ENCODE measurements at regions not wholly inside any gene's neighbourhood (a gene's known extent, or its start where the extent isn't known, plus 50 kb on each side); places are given as distances from the start of the nearest gene placed in this dataset.

DNA sequence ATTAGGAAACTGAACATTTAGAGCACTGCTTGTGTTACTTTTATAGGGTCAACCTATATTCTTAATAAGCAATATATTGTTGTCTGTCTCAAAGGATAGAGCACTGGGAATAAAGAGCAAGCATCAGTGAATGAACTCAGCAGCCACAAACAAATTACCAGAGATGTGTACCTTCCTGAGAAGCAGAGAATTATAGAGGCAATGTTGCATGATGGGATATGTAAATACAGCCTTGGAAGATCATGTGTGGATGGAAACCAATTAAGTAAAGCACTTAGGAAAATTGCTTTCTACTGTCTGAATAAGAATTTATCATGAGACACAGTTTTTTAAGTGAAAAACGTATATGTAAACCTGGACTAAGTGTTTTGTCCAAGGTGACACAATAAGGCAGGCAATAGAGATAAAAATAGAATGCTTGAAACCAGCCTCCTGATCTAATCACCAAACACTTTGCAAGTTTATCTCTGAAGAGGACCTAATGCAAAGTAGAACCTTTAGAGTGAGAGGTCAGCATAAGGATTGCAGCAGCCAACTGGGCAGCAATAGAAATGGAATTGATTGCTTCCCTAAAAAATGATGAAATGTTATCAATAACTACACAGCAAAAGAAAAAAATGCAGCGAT, 848.0 kb downstream of the TUSC7 start:
- DNase-seq (ENCODE audit: extremely low spot score, insufficient read length, low read depth), result no peak
- FAIRE-seq, result no peak

DNA sequence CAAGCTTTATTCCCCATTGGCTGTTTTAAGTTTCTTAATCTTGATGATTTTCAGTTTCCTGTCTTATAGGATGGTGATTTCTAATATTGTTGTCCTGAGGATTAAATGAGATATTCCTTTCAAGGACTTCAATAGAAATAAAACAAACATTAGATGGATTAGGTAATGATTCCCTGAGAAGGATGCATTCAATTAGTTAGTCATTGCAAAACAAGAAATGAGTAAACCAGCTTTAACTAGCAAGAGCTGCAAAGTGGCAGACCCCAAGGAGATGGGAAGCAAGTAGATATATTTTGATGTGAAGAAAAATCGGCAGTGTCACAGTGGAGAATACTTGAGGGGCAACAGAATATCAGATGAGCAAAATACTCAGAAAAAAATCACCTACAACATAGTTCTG, 849.1 kb downstream of the TUSC7 start:
- DNase-seq (ENCODE audit: extremely low spot score, insufficient read length, low read depth) (no peak), FAIRE-seq (no peak)

DNA sequence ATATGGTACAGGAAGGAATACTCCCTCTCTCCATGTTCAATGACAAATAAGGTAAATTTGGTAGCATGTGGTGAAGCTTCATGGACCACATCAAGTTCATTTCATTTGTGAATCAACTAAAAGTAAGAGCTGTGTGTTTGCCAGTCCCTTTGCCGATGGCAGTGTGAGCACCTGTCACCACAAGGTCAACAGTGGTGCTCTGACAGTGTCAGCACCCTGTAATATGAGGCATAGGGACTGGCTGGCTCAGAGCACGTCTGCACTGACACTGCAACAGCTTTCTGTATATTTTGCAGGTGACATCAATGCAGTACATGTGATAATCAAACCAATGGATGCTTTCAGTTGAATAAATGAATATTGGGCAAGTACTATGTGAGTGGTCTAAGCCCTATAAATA, 852.4 kb downstream of the TUSC7 start:
- DNase-seq (ENCODE audit: extremely low spot score, insufficient read length, low read depth), result no peak
- FAIRE-seq, result no peak

DNA sequence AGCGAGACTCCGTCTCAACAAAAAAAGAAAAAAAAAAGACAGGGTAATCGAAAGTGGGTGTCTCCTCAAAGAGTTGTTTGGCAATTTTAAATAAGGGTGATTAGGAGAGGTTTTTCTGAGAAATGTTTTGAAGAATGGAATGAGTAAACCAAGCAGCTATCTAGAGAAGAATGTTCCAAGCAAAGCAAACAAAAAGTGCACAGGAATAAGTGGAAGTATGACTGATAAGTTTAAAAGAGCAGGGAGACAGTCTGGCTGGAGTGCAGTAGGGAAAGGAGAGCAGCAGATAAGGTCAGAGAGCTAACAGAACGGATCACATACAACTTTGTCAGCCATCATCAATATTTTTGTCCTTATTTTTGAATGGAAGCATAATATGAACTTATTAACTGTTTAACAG, 853.5 kb downstream of the TUSC7 start:
- FAIRE-seq, result no peak
- DNase-seq (ENCODE audit: extremely low spot score, insufficient read length, low read depth), result no peak

DNA sequence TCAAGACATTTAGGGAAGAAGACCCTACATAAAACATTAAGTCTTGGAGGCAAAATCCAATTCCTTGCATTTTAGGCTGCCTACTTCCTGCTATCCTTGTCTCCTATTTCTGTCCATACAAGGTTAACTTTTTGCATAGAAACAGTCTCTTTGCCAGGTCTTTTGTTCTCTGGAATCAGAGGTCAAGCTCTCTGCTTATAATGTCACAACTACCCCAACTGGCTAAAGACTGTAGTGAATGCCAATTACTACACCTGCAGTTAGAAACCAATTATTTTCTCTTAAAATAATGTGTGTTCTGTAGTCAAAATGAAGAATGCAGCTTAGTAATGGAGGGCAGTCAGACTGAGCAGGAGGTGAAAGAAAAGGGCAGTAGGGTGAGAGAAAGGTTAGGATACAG, 856.2 kb downstream of the TUSC7 start:
- FAIRE-seq, result no peak

DNA sequence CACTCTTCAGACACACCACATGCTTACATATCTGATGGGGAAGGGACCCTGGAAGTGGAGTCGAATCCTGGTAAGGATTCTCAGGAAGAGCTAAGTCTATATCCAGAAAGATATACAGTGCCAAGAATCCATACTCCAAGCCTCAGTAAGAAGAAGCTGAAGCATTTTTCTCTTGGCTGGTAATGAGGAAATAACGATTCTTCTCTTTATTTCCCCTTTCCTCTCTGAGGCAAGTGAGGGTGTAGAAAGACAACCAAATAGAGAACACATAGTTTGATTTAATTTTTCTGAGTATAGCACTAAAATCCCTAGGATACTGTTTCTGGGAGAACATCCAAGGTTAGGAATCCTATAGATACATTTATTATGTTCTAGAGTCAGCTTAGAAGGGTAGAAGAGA, 857.3 kb downstream of the TUSC7 start:
- no peak for DNase-seq (ENCODE audit: extremely low spot score, insufficient read length, low read depth)
- FAIRE-seq, result no peak

More for the DNA sequence above, 856.2 kb downstream of the TUSC7 start:
- no peak for DNase-seq (ENCODE audit: extremely low spot score, insufficient read length, low read depth)

DNA sequence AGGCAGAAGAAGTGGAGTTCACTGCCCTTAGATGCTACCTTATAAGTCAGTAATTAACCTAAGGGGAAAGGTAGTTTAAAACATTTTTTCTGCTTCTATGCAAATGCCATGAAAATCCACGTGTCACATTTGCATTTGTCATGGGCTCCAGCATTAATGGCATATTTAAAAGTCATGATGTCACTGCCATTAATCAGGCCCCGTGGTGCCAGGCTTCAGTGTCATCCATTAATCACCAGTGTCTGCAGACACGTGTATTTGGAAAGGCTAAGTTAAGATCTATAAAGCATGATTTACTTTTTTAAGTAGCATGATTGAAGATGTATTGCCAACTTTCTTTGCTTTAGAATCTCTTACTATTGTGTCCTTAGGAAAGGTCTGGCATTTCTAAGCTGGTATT, 857.8 kb downstream of the TUSC7 start:
- no peak for DNase-seq (ENCODE audit: extremely low spot score, insufficient read length, low read depth)
- FAIRE-seq, result no peak

DNA sequence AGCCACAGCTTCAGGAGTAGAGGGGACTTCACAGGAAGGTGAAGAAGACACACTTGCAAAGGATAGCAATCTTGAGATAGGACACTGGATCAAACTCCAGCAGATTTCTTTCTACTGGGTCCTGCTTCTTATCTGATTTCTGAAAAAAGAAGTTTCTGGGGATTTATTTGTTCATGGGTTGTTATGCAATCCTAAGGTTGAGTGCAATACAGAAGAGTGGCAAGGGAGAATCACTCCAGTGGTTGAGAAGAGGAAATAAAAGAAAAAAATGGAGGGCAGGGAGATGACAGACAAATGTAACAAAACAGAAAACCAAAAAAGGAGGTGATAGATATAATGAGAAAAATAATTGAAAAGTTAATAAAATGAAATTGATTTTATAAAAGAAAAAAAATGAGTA, 858.3 kb downstream of the TUSC7 start:
- DNase-seq (ENCODE audit: extremely low spot score, insufficient read length, low read depth), result no peak
- no peak for FAIRE-seq

DNA sequence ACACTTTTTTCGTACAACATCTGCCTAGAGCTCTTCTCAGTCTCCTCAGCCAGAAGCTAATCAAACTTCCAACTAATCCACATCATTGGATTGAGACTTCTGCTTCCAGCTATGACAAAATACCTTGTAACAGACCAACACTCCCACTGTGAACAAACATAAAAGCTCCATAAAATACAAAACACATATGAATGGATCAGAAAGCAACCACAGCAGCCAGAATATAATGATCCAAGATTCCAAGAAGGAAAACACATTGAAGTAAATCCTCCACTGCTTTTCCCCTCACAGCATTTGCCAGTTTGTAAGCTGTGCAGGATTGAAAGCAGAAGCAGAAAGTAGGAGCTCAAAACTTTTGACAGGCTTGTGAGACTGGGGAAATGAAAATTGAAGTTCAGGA, 863.2 kb downstream of the TUSC7 start:
- FAIRE-seq, result no peak

DNA sequence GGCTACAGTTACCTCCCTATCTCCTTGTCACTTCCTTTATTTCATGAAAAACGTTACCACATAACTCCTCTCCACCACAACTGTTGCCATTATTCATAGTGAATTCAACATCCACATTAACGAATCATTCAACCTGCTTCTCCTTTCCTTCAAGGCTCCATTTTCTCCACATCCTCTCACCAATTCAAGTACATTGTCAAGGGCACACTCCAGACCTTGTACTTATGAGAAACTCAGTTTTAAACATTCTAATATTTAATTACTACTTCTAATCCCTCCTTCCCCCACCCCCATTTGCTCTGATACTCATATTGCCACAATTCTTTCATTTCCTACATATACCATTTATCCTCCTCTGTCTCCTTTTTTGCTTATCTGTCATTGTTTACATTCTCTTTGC, 871.2 kb downstream of the TUSC7 start:
- FAIRE-seq, result no peak
- DNase-seq (ENCODE audit: extremely low spot score, insufficient read length, low read depth), result no peak

More for the DNA sequence above, 863.2 kb downstream of the TUSC7 start:
- DNase-seq (ENCODE audit: extremely low spot score, insufficient read length, low read depth), result no peak

DNA sequence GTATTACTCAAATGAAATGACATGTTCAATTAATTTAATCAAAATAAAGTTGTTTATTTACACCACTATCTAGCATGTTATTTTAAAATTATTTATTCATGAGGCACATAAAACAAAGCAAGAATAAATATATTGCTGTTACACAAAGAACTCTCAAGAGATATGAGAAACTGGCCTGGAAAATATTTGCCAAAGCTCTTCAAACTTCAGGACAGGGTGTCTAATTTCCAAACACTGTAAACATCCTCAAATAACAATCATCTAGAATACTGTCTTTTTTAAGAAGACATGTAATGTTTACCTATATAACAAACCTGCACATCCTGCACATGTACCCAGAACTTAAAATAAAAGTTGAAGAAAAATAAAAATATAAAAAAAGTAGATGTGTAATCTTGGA, 876.6 kb downstream of the TUSC7 start:
- no peak for FAIRE-seq
- DNase-seq (ENCODE audit: extremely low spot score, insufficient read length, low read depth), result no peak

DNA sequence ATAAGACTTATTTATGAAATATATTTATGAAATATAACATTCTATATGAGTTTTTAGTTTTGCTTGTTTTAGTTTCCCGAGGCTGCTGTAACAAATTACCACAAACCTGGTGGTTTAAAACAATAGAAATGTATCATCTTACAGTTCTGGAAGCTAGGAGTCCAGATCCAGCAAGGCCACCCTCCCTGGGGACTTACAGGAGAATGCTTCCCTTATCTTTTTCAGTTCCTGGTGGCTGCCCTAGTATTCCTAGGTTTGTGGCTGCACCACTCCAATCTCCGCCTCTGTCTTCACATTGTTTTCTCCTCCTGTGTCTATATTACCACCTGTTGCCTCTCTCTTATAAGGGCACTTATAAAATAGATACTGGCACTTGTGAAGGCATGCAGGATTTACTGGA, 877.8 kb downstream of the TUSC7 start:
- FAIRE-seq, result no peak
- no peak for DNase-seq (ENCODE audit: extremely low spot score, insufficient read length, low read depth)

DNA sequence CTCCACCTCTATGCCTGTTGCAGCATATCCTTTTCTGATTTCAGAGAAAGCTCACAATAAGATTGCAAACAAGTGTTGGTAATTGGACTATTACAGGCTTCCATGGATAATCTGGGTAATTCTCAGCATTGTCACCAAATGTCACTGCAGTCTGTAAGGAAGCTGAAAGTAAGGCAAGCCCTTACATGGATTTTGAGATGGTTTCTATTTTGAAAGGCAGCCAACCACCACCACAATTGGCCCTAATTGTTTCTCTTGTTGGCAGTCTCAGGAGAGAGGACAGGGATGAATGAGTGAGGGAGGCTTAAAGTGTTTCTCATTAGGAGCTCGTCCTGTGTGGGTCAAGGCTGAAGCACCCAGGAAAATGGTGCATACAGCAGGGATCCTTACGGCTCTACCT, 879.9 kb downstream of the TUSC7 start:
- FAIRE-seq (no peak), DNase-seq (ENCODE audit: extremely low spot score, insufficient read length, low read depth) (no peak)

DNA sequence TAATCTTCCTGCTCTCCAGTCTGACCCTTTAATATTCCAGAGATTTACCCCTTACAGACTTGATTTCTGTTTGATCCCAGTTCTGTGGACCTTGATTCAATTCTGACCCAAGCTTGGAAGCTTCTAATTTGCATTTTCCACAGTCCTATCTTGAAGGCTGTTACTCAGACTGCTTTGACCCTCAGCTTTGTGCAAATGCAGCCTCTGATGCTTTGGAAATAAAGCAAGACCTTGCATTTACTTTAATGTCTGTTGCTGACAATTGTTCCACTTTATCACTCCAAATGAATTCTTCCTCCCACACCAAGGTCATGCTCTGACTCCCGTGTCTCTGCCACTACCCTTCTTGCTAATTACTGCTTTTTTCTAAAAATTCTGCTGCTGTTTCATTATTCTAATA, 886.0 kb downstream of the TUSC7 start:
- no peak for DNase-seq (ENCODE audit: extremely low spot score, insufficient read length, low read depth)
- no peak for FAIRE-seq

DNA sequence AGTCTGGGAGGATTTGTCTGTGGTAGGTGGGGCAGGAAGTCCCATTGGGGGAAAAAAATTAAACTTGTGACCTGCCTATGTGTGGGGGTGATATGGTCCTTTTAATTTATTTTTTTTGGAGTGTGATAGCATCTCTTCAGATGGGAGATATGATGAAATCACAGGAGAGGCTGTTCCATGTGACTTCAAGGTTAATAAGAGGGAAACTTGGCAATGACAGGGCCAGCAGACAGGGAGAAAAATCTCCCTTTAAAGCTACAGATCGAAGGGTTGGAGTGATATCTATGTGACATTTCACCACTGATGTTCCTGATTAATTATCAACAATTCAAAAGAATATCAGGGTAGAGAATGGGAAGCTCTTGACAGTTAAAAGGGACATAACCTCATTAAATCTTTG, 886.9 kb downstream of the TUSC7 start:
- FAIRE-seq (no peak), DNase-seq (ENCODE audit: extremely low spot score, insufficient read length, low read depth) (no peak)

DNA sequence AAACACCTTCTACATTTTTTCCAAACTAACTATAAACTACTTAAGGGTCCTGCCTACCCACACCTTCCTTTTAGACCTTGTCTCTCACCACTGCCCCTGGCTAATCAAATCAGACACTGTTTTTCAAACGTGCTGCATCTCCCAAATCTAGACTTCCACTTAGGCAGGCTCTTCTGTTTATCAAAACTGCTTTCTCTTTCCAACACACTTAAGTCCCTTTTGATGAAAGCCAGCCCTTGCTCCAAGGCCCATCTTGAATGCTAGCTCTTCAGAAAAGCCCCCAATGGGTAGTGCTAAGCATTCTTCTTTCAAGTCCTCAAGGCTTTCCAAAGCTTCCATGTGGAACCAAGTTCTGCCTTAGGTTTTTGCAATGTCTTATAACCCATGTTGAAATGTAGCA, 888.3 kb downstream of the TUSC7 start:
- DNase-seq (ENCODE audit: extremely low spot score, insufficient read length, low read depth), result no peak
- FAIRE-seq, result no peak

DNA sequence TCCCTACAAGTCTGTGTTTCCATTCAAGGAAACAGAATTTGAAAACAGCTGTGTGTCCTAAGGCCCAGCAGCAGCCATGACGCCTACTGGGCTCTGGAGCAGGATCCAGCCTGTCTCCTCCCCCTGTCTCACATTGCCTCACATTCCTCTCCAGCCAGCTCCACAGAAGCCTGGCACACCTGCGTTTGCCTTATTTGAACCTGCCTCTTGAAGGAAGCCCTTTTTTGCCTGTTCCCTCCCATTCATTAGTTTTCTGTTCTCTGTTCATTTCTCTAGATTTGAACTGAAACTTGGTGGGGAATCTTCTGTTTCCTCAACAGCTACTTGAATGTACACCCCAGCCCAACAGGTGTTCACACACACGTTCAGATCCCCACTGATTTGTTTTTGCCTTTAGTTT, 890.5 kb downstream of the TUSC7 start:
- no peak for FAIRE-seq
- no peak for DNase-seq (ENCODE audit: extremely low spot score, insufficient read length, low read depth)

DNA sequence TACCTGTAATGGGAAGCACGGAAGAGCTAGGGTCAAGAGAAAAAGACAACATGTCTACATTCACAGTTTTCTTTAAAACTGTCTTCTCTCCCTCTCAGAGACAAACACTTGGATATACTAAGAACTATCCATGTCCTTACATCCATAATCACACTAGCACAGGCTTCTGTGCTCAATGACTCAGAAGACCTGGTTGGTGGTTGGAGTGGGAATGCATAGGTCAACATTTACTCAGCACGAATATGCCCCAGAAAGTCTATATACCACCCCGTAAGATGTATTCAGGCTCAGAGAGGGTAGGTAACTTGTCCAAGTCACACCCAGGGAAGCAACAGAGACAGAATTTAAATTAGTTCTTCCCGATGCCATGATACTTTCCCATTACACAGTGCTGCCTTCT, 891.1 kb downstream of the TUSC7 start:
- FAIRE-seq (no peak), DNase-seq (ENCODE audit: extremely low spot score, insufficient read length, low read depth) (no peak)

DNA sequence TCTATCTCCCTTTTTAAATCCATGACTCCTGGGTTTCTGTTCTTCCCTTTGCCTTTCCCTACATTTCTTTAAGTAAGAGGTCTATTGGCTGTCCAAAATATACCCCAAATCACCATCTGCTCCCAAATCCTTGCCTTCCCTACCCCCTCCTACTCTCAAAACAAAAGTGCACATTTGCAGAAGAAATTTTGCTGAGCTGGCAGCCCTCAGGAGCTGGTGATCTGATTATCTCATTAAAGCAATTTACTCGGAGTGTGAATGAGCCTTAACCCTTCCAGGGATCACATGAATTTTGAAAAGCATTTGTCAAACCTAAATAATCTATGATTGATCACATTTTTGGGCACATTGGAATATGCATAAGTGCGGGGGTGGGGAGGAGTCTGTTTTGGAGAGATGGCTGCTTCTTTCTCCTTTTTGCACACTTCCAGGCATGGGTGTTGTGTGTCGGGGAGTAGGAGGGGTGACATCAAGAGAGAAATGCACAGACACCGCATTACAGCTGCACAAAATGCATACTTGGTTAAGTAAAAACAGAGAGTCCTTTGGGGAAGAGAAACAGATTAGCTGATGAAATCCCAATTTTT, 892.6 kb downstream of the TUSC7 start:
- FAIRE-seq (no peak), DNase-seq (ENCODE audit: extremely low spot score, insufficient read length, low read depth) (no peak)

DNA sequence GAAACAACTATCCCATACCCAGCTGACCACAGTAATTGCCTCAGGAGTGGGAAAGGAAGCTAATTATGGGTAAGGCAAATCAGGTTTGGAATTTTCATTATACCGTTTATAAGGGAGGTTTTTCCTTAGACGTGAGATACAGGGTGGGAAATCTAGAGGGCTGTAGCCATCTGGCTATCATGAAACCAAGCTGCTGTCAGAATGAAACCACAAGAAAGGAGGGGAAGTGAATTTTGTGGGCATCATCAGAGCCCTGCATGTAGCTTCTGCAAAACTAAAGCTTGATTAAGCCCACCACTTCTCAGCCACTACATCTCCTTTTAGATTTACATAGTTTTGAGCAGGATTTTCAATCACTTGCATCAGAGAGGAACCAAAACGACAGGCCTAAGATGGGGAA, 893.5 kb downstream of the TUSC7 start:
- FAIRE-seq (no peak), DNase-seq (ENCODE audit: extremely low spot score, insufficient read length, low read depth) (no peak)

DNA sequence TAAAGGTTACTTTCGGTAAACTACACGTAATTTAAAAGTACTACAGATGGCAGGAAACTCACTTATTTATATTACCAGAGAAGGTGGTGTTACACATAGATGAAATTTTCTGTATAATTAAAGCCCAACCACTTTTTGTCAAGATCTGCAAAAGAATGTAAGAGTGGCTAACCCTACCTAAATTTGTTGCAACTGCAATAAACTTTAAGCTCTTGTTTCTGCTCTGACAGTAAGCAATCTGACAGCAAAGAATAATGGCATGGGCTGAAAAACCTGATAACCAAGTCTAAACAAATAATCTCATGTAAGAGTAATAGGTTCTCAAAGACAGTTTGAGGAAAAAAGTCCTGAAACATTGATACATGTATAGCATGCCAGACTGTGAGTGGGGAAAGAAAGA, 897.3 kb downstream of the TUSC7 start:
- DNase-seq (ENCODE audit: extremely low spot score, insufficient read length, low read depth) (no peak), FAIRE-seq (no peak)

DNA sequence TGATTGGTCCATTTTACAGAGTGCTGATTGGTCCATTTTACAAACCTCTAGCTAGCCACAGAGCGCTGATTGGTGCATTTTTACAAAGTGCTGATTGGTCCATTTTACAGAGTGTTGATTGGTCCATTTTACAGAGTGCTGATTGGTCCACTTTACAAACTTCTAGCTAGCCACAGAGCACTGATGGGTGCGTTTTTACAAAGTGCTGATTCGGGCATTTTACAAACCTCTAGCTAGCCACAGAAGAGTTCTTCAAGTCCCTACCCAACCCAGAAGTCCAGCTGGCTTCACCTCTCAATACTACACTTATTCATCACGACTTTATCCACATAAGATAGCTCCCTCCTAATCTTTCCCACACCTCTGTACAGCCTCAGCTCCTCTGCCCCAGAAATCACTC, 899.8 kb downstream of the TUSC7 start:
- FAIRE-seq (no peak), DNase-seq (ENCODE audit: extremely low spot score, insufficient read length, low read depth) (no peak)
